ENCODE measurements at regions not wholly inside any gene's neighbourhood (a gene's known extent, or its start where the extent isn't known, plus 50 kb on each side); places are given as distances from the start of the nearest gene placed in this dataset.
A peak's percentile ranks its signal among the peaks of the same experiment; 100 is the strongest.
"Not testable (repeated sequence)": the region's sequence is repeated elsewhere in the genome, so short reads cannot be mapped to it uniquely, and the experiment has no call there.

GRCh38 chr3:184440151-184440550 is 60.3 kb downstream of the CHRD start:
- no peak for DNase-seq (ENCODE audit: low read depth)

GRCh38 chr3:184441202-184441900 is 61.5 kb downstream of the CHRD start:
- no peak for DNase-seq (ENCODE audit: low read depth)

- DNase-seq (ENCODE audit: low read depth) = no peak
Measured at GRCh38 chr3:184443364-184443763, 63.5 kb downstream of the CHRD start.

GRCh38 chr3:184443831-184444230 is 64.0 kb downstream of the CHRD start:
- DNase-seq (ENCODE audit: low read depth) = no peak

- DNase-seq (ENCODE audit: low read depth) = no peak
Measured at GRCh38 chr3:184448321-184449160, 68.7 kb downstream of the CHRD start.

GRCh38 chr3:184449161-184449515 is 69.3 kb downstream of the CHRD start:
- no peak for DNase-seq (ENCODE audit: low read depth)

GRCh38 chr3:184450547-184450946 is 70.7 kb downstream of the CHRD start:
- no peak for DNase-seq (ENCODE audit: low read depth)

GRCh38 chr3:184453296-184453695 is 73.4 kb downstream of the CHRD start:
- no peak for DNase-seq (ENCODE audit: low read depth)

GRCh38 chr3:184455991-184456390 is 76.1 kb downstream of the CHRD start:
- no peak for DNase-seq (ENCODE audit: low read depth)

- DNase-seq (ENCODE audit: low read depth) = no peak
Measured at GRCh38 chr3:184456476-184456875, 76.6 kb downstream of the CHRD start.

- no peak for DNase-seq (ENCODE audit: low read depth)
Measured at GRCh38 chr3:184457329-184457728, 77.5 kb downstream of the CHRD start.

- DNase-seq (ENCODE audit: low read depth) = not testable (repeated sequence)
Measured at GRCh38 chr3:184457784-184458377, 78.0 kb downstream of the CHRD start.

- DNase-seq (ENCODE audit: low read depth) = peak; percentile 69
Measured at GRCh38 chr3:184459355-184459754, 79.5 kb downstream of the CHRD start.

GRCh38 chr3:184460276-184460675 is 80.4 kb downstream of the CHRD start:
- DNase-seq (ENCODE audit: low read depth) = no peak

GRCh38 chr3:184461219-184461618 is 81.4 kb downstream of the CHRD start:
- no peak for DNase-seq (ENCODE audit: low read depth)

- no peak for DNase-seq (ENCODE audit: low read depth)
Measured at GRCh38 chr3:184465883-184466412, 86.1 kb downstream of the CHRD start.

- no peak for DNase-seq (ENCODE audit: low read depth)
Measured at GRCh38 chr3:184466413-184466960, 86.6 kb downstream of the CHRD start.

GRCh38 chr3:184467171-184467570 is 87.3 kb downstream of the CHRD start:
- no peak for DNase-seq (ENCODE audit: low read depth)

GRCh38 chr3:184470551-184470950 is 90.7 kb downstream of the CHRD start:
- DNase-seq (ENCODE audit: low read depth) = no peak

GRCh38 chr3:184471439-184471838 is 90.1 kb upstream of the EPHB3 start:
- DNase-seq (ENCODE audit: low read depth) = no peak

- no peak for DNase-seq (ENCODE audit: low read depth)
Measured at GRCh38 chr3:184472723-184473428, 88.7 kb upstream of the EPHB3 start.

- DNase-seq (ENCODE audit: low read depth) = no peak
Measured at GRCh38 chr3:184474897-184475296, 86.7 kb upstream of the EPHB3 start.

Data from GM04504 (cell line).